AG10803 (cell line): ENCODE measurements at regions not wholly inside any gene's neighbourhood (a gene's known extent, or its start where the extent isn't known, plus 50 kb on each side); places are given as distances from the start of the nearest gene placed in this dataset.

Source experiments
- DNase-seq: peaks from one replicate; pipeline ENCODE4 v3.0.0; 2010; ENCODE audit warnings: low read depth
- H3K4me3 ChIP-seq: 2 replicates; pipeline ENCODE4 v1.5.1; 2011; ENCODE audit warnings: mild to moderate bottlenecking, low read length, control low read depth
- CTCF ChIP-seq: conservative IDR thresholded peaks from 2 replicates; pipeline ENCODE4 v1.5.1; 2011; ENCODE audit warnings: mild to moderate bottlenecking, low read length, control low read depth, inconsistent platforms

DNA sequence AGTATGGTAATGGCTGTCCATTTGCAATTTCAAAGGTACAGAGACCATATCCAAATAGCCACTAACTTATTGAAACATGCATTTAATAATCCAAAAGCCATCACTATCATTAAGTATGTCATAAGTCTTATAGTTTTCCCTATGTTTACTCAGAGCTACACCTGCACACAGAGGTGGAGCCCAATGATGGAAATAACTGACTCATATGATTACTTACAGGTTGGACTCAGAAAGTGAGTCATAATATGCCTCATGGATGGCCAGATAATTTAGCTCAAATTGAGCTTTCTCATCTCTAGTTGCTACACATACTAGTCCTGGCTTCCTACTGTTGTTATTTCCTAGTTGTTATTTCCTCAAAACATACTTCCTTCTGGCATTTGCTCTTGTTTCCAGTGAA, 104.4 kb upstream of the KHDRBS2 start:
- no peak for DNase-seq
- H3K4me3 ChIP-seq, result no peak overlapping the region
- TF ChIP-seq CTCF, result no peak

DNA sequence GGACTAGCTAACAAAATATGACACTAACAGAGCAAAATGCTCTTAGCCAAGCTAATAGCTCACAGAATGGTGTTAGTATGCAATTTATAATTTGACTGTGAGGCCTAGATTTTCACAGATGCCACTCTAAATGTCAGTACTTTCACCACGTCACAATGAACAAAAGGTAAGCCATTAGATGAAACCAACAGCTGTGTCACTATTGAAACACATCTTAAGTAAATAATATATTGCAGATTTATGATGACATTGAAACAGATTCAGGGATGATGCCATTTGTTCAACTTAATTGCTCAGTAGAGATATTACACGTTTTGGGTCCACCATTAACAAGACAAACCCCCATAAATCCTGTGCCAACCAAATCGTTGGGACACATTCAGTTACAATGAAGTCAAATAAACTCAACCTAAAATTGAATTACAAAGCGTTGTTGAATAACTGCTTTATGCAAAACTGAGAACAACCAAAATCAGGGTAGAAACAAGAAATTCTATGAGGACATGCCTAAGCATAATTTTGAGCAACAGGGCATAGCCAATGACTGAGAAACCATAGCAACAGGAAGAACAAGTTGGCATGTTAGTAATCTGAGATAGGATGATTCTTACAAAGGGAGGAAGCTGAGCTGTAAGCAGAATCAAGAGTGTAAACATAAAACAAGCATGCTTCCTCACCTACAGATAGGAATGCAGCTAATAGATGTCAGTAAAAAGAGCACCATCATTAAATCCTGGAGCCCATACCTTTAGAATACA, 85.6 kb upstream of the KHDRBS2 start:
- TF ChIP-seq CTCF, result no peak
- no peak overlapping the region for H3K4me3 ChIP-seq
- DNase-seq, result no peak

DNA sequence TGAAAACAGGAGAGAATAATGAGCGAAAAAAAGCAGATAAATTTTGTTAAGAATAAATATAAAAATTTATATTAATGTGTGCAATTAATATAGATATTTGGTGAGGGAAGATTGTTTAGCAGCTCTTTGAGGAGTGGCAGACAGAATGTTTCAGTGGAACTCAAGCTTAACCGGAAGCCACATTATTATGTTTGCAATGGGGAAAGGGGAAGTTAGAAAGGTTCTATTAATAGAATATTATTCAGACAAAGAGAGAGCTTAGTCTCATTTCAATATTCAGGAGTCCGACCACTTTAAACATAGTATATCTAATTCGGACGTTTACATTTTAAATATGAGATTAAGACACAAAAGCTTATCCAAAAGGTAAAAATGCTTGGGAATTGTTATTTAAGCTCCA, 81.6 kb upstream of the KHDRBS2 start:
- H3K4me3 ChIP-seq, result no peak overlapping the region
- no peak for TF ChIP-seq CTCF
- DNase-seq, result no peak

GRCh38 chr6:62362097-62362496, 76.1 kb upstream of the KHDRBS2 start:
- DNase-seq, result no peak
- no peak overlapping the region for H3K4me3 ChIP-seq
- TF ChIP-seq CTCF, result no peak

DNA sequence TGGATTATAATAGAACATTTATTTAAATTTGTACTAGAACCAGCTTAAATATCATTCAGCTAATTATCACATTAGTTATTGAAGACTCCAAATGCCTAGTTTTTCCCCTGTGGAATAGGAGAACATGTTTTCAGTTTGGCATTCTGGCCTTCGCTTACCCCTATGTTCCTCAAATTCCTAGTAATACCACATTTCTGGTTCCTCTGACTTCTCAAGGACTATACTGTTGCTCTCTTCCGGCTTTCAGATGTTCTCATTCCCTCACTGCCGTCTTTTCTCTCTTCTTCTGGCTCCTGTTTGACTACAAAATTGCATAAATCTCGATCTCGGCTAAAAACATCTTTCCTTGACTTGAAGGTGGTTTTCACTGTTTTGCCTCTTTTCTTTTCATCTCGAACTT, 71.8 kb upstream of the KHDRBS2 start:
- TF ChIP-seq CTCF, result no peak
- H3K4me3 ChIP-seq, result no peak overlapping the region

GRCh38 chr6:62354261-62354660, 68.2 kb upstream of the KHDRBS2 start:
- no peak overlapping the region for H3K4me3 ChIP-seq
- TF ChIP-seq CTCF, result no peak
- no peak for DNase-seq

More for the DNA sequence above, 71.8 kb upstream of the KHDRBS2 start:
- DNase-seq, result no peak

GRCh38 chr6:62345962-62346689, 60.1 kb upstream of the KHDRBS2 start:
- no peak for TF ChIP-seq CTCF
- no peak overlapping the region for H3K4me3 ChIP-seq
- no peak for DNase-seq
